Fibroblast of lung (primary cell): ENCODE measurements at regions not wholly inside any gene's neighbourhood (a gene's known extent, or its start where the extent isn't known, plus 50 kb on each side); places are given as distances from the start of the nearest gene placed in this dataset.

Experiments used
- DNase-seq, 2 donors: peaks; one replicate each; pipeline versions ENCODE4 v3.0.0 to v3.0.0-alpha.2; 2010; ENCODE audit warnings: low read depth in 2 of 2
- H2AFZ ChIP-seq: 2 replicates; pipeline ENCODE4 v1.5.1; 2012; ENCODE audit warnings: low read length, control low read depth, inconsistent platforms
- H3K27ac ChIP-seq: 2 replicates; pipeline ENCODE4 v1.5.1; 2011; ENCODE audit warnings: low read length, control low read depth; ENCODE audit not compliant: insufficient read depth
- H3K27me3 ChIP-seq: 2 replicates; pipeline ENCODE4 v1.5.1; 2011; ENCODE audit warnings: mild to moderate bottlenecking, low read length; ENCODE audit not compliant: control insufficient read depth, insufficient read depth
- H3K36me3 ChIP-seq: 2 replicates; pipeline ENCODE4 v1.5.1; 2011; ENCODE audit warnings: low read length; ENCODE audit not compliant: control insufficient read depth, insufficient read depth
- H3K4me1 ChIP-seq: 2 replicates; pipeline ENCODE4 v1.5.1; 2011; ENCODE audit warnings: low read length; ENCODE audit not compliant: control insufficient read depth, insufficient read depth; ENCODE audit errors: extremely low read depth
- H3K4me2 ChIP-seq: 2 replicates; pipeline ENCODE4 v1.5.1; 2011; ENCODE audit warnings: low read length, control low read depth; ENCODE audit not compliant: insufficient read depth; ENCODE audit errors: extremely low read depth
- H3K4me3 ChIP-seq, 4 experiments: fragments of 200-600 bp in 1 of 4; sonication (generic) in 1 of 4; replicated peaks in 1 of 4; 2 replicates each; pipeline ENCODE4 v1.5.1; 2011 to 2016; ENCODE audit warnings: low read length in 4 of 4, low read depth in 3 of 4, mild to moderate bottlenecking in 3 of 4, control low read depth in 2 of 4, inconsistent platforms in 1 of 4, mixed read lengths in 1 of 4; ENCODE audit not compliant: insufficient read depth in 1 of 4; ENCODE audit errors: control extremely low read depth in 1 of 4
- H3K79me2 ChIP-seq: 2 replicates; pipeline ENCODE4 v1.5.1; 2012; ENCODE audit warnings: mild to moderate bottlenecking, low read length, inconsistent platforms; ENCODE audit not compliant: control insufficient read depth, insufficient read depth
- H3K9ac ChIP-seq: 2 replicates; pipeline ENCODE4 v1.5.1; 2011; ENCODE audit warnings: mild to moderate bottlenecking, low read length, control low read depth; ENCODE audit not compliant: insufficient read depth
- H3K9me3 ChIP-seq: 2 replicates; pipeline ENCODE4 v1.5.1; 2012; ENCODE audit warnings: low read depth, low read length; ENCODE audit not compliant: control insufficient read depth, insufficient read depth
- H4K20me1 ChIP-seq: 2 replicates; pipeline ENCODE4 v1.5.1; 2011; ENCODE audit warnings: low read length; ENCODE audit not compliant: control insufficient read depth, insufficient read depth; ENCODE audit errors: extremely low read depth
- EZH2 ChIP-seq: IDR thresholded peaks from 2 replicates; pipeline ENCODE4 v1.5.1; 2012; ENCODE audit warnings: low read length, control low read depth, mild to moderate bottlenecking; ENCODE audit errors: missing control alignments
- TF ChIP-seq, protein P1 (sequence below), 2 donors: IDR thresholded peaks in 1 of 2; conservative IDR thresholded peaks in 1 of 2; 1 replicate in 1 of 2; 2 replicates in 1 of 2; pipeline ENCODE4 v1.5.1; 2011 to 2012; ENCODE audit warnings: low read length in 2 of 2, control low read depth in 1 of 2, inconsistent platforms in 1 of 2, low read depth in 1 of 2, mild to moderate bottlenecking in 1 of 2

DNA sequence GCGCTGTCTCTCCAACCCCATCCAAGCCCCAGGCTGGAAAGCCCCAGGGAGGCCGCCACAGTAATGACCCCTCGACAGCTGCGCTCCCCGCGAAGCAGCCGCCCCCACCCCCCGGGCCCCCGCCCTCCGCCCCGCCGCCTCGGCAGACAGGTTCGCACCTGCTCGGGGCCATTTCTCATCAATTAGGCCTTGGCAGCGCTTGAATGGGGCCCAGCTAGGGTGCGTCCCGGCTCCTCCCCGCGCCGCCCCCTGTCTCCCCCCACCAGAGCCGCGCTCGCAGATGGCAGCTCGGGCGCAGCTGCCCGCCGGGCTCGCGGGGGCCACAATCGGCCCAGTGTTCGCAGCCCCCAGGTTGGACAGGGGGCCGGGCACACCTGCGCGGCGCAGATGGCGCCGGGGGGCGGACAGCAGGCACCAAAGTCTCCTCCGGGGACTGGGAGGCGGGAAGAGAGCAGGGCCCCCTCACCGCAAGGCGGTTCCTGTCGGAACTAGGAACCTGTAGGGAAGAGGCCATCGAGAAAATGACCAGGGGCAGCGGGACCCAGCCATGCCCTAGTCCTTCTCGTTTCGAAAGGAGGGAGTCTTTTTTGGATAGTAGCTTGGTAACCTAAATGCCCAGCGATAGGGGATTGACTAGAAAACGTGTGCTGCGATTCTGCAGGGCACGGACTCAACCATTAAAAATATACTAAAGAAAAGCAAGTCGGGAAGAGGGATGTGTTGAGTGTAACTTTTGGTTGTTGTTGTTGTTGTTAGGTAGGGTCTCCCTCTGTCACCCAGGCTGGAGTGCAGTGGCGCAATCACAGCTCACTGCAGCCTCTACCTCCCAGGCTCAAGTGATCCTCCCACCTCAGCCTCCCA, 83.2 kb upstream of the EYA2 start:
- H3K27ac ChIP-seq = no peak overlapping the region
- H3K27me3 ChIP-seq = peaks cover 16% of the 10 kb centered on the region
- H4K20me1 ChIP-seq = no peaks in the 10 kb centered on the region
- no peak for DNase-seq
- no peak overlapping the region for H3K4me3 ChIP-seq
- no peak overlapping the region for H2AFZ ChIP-seq
- no peaks in the 10 kb centered on the region for H3K79me2 ChIP-seq
- H3K36me3 ChIP-seq = no peaks in the 10 kb centered on the region
- peak overlapping the region; percentile 5 for H3K4me2 ChIP-seq
- TF ChIP-seq EZH2 = no peak
- TF ChIP-seq, protein P1, sequence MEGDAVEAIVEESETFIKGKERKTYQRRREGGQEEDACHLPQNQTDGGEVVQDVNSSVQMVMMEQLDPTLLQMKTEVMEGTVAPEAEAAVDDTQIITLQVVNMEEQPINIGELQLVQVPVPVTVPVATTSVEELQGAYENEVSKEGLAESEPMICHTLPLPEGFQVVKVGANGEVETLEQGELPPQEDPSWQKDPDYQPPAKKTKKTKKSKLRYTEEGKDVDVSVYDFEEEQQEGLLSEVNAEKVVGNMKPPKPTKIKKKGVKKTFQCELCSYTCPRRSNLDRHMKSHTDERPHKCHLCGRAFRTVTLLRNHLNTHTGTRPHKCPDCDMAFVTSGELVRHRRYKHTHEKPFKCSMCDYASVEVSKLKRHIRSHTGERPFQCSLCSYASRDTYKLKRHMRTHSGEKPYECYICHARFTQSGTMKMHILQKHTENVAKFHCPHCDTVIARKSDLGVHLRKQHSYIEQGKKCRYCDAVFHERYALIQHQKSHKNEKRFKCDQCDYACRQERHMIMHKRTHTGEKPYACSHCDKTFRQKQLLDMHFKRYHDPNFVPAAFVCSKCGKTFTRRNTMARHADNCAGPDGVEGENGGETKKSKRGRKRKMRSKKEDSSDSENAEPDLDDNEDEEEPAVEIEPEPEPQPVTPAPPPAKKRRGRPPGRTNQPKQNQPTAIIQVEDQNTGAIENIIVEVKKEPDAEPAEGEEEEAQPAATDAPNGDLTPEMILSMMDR (conservative IDR thresholded peaks at IDR 0.05 in 1 of 2, IDR thresholded peaks at IDR 0.05 in 1 of 2; ENCODE audit: low read depth in 1 of 2, low read length in 2 of 2) = no peak
- H3K9ac ChIP-seq = no peak overlapping the region
- no peaks in the 10 kb centered on the region for H3K9me3 ChIP-seq
- H3K4me1 ChIP-seq = peaks cover 2% of the 10 kb centered on the region

DNA sequence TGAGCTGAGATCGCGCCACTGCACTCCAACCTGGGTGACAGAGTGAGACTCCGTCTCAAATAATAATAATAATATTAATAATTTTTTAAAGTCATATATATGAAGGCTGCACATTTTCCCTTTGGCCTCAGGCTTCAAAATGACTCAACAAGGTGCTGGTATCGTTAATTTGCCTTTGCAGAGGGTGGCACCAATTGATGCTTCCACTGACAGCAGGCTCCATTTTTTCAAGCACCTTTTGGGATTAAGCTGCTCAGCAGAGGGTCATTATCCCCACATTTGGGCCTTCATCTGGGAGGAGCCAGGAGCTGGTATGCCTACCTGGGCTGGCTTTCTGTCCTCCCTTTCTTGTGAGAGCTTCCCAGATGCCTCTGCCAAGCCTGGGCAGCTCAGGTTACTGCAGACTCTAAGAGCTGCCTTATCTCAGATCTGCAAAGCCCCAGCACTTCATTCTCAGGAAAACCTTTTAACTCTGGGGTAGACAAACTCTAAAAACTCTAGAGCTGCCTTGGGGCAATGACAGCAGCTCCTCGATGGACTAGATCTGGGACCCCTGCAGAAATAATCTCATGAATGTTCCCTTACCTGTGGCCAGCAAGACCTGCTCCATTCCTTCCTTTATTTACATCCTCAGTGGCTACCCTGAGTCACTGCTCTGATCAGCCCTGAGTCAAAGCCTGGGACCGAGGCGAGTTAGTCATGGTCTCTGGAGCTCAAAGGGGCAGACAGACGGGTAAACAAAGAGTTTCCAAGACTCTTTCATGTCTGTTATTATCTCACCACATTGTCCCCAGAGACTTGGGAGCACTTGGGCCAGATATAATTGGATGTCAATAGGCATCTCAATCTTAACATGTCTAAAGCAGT, 80.0 kb upstream of the EYA2 start:
- TF ChIP-seq, protein P1 (conservative IDR thresholded peaks at IDR 0.05 in 1 of 2, IDR thresholded peaks at IDR 0.05 in 1 of 2; ENCODE audit: low read depth in 1 of 2, low read length in 2 of 2) = no peak
- no peak for TF ChIP-seq EZH2

DNA sequence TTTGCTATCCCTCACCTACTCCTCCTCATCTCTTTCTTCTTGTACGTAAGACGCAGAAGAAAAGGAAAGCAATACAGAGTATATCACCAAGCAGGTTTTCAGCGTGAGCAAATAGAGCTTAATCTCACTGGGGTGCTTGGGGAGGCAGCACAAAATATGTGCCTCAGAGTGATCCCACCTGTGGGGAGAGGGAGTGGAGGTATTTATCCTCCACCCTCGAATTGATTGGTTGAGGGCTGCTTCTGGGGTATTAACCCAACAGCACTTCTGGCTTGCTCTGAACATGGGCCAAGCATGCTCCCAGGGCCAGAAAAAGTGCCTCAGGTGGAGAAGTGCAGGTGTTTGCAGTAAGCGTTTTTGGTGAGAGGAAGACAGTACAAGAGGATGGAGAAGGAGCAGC, 78.5 kb upstream of the EYA2 start:
- Histone ChIP-seq H3K4me1 (peaks cover 2% of the 10 kb centered on the region), H3K27ac (no peak overlapping the region), H4K20me1 (no peaks in the 10 kb centered on the region), H3K9me3 (no peaks in the 10 kb centered on the region), H3K4me2 (no peak overlapping the region), H2AFZ (no peak overlapping the region), H3K4me3 (no peak overlapping the region), H3K27me3 (peaks cover 10% of the 10 kb centered on the region), H3K79me2 (no peaks in the 10 kb centered on the region), H3K36me3 (no peaks in the 10 kb centered on the region), H3K9ac (no peak overlapping the region)
- DNase-seq = no peak
- TF ChIP-seq EZH2 = no peak
- TF ChIP-seq, protein P1 (conservative IDR thresholded peaks at IDR 0.05 in 1 of 2, IDR thresholded peaks at IDR 0.05 in 1 of 2; ENCODE audit: low read depth in 1 of 2, low read length in 2 of 2) = no peak

More for the DNA sequence above, 80.0 kb upstream of the EYA2 start:
- Histone ChIP-seq H4K20me1 (no peaks in the 10 kb centered on the region), H3K27me3 (peaks cover 16% of the 10 kb centered on the region), H3K9ac (no peak overlapping the region), H3K4me1 (peaks cover 2% of the 10 kb centered on the region), H2AFZ (no peak overlapping the region), H3K9me3 (no peaks in the 10 kb centered on the region), H3K36me3 (no peaks in the 10 kb centered on the region), H3K79me2 (no peaks in the 10 kb centered on the region), H3K4me3 (no peak overlapping the region), H3K4me2 (peak overlapping the region; percentile 11), H3K27ac (no peak overlapping the region)
- peak; percentile 22 to 90 for DNase-seq
